NCI-H1930 (cell line): ENCODE measurements at regions not wholly inside any gene's neighbourhood (a gene's known extent, or its start where the extent isn't known, plus 50 kb on each side); places are given as distances from the start of the nearest gene placed in this dataset.
A peak's percentile ranks its signal among the peaks of the same experiment; 100 is the strongest.

Experiments
- DNase-seq, 2 experiments: peaks; one replicate each; lab custom pipeline; 2025; lab: John Stamatoyannopoulos, UW

- peak; percentile 58 to 79 for DNase-seq
Observed at GRCh38 chr17:14813649-14814370, 451.3 kb downstream of the PMP22 start.

- DNase-seq, result no peak
Observed at GRCh38 chr17:14808425-14808824, 456.7 kb downstream of the PMP22 start.

GRCh38 chr17:14805348-14805747 is 459.8 kb downstream of the PMP22 start:
- no peak for DNase-seq

GRCh38 chr17:14803826-14804225 is 461.3 kb downstream of the PMP22 start:
- DNase-seq, result no peak

- DNase-seq, result no peak
Observed at GRCh38 chr17:14797801-14798200, 467.3 kb downstream of the PMP22 start.

GRCh38 chr17:14797021-14797420 is 468.1 kb downstream of the PMP22 start:
- DNase-seq, result no peak

- peak in 1 of 2 experiments; percentile 31 for DNase-seq
Observed at GRCh38 chr17:14794961-14795360, 470.2 kb downstream of the PMP22 start.

- no peak for DNase-seq
Observed at GRCh38 chr17:14793237-14793636, 471.9 kb downstream of the PMP22 start.

GRCh38 chr17:14792746-14793145 is 472.4 kb downstream of the PMP22 start:
- DNase-seq, result no peak

GRCh38 chr17:14791221-14791620 is 473.9 kb downstream of the PMP22 start:
- no peak for DNase-seq

- DNase-seq, result no peak
Observed at GRCh38 chr17:14790521-14790920, 474.6 kb downstream of the PMP22 start.

GRCh38 chr17:14784997-14785696 is 480.0 kb downstream of the PMP22 start:
- no peak for DNase-seq

GRCh38 chr17:14781123-14781522 is 480.2 kb downstream of the HS3ST3B1 start:
- no peak for DNase-seq

- DNase-seq, result no peak
Observed at GRCh38 chr17:14780097-14780651, 479.3 kb downstream of the HS3ST3B1 start.

GRCh38 chr17:14779241-14779640 is 478.4 kb downstream of the HS3ST3B1 start:
- DNase-seq, result no peak

GRCh38 chr17:14777291-14777690 is 476.4 kb downstream of the HS3ST3B1 start:
- no peak for DNase-seq

GRCh38 chr17:14776791-14777190 is 475.9 kb downstream of the HS3ST3B1 start:
- no peak for DNase-seq

- no peak for DNase-seq
Observed at GRCh38 chr17:14775731-14776492, 475.0 kb downstream of the HS3ST3B1 start.

- DNase-seq, result no peak
Observed at GRCh38 chr17:14774774-14775173, 473.9 kb downstream of the HS3ST3B1 start.

- DNase-seq, result no peak
Observed at GRCh38 chr17:14772776-14773175, 471.9 kb downstream of the HS3ST3B1 start.

GRCh38 chr17:14771543-14771942 is 470.7 kb downstream of the HS3ST3B1 start:
- no peak for DNase-seq

- DNase-seq, result no peak
Observed at GRCh38 chr17:14768923-14769322, 468.0 kb downstream of the HS3ST3B1 start.
